ENCODE measurements at regions not wholly inside any gene's neighbourhood (a gene's known extent, or its start where the extent isn't known, plus 50 kb on each side); places are given as distances from the start of the nearest gene placed in this dataset.
"Not testable (repeated sequence)": the region's sequence is repeated elsewhere in the genome, so short reads cannot be mapped to it uniquely, and the experiment has no call there.

DNA sequence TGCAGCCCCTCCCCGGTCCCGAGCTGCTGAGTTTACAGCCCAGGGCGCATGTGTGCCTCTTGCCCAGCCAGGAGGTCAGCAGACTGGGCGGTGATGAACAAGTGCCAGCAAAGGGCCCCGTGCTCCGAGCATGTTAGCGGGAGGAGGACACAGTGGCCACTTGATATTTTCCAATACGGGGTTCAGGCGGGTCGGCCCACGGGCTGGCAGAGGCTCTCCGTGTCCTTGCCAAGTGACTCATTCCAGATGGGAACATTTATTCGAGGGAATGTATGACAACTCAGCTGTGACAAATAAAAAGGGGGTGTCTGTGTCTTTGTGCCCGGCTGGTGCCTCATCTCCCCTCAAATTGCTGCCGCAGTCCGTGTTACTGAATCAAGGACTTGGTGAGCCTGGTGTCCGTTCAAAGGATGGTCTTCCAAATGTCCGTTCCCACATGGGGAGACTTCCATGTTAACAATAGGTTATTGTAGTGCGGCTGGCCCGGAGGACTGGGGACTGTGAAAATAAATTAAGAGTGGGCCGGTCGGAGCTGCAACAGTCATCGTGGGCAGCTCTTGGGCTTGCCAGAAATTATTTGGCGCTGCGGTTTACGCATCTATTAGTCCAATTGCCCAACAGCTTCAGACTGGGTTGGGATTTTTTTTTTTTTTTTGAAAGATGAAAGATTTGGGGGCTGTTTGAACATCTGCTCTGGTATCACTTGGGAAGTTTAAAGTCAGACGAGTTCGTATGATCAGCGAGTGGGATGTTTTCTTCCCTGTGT is 174.0 kb upstream of the CIBAR2 start:
- ATAC-seq (peak; percentile 24 to 63 (median 40)), DNase-seq (peak in 1 of 6 donors; percentile 53), FAIRE-seq (no peak)
- Histone ChIP-seq H3K27ac (no peak overlapping the region), H3K4me3 (no peak overlapping the region), H3K36me3 (no peaks in the 10 kb centered on the region), H3K9me3 (no peaks in the 10 kb centered on the region), H3K27me3 (no peaks in the 10 kb centered on the region), H3K4me1 (peaks cover 0 to 5% (median 4%) of the 10 kb centered on the region in 3 donors)
- whole genome bisulfite sequencing, 2 donors: 64 to 65% methylated on average over 29 of the region's 29 CpGs
- intact Hi-C loops (cut with DNase I): no loop called here
- TF ChIP-seq, protein P1, sequence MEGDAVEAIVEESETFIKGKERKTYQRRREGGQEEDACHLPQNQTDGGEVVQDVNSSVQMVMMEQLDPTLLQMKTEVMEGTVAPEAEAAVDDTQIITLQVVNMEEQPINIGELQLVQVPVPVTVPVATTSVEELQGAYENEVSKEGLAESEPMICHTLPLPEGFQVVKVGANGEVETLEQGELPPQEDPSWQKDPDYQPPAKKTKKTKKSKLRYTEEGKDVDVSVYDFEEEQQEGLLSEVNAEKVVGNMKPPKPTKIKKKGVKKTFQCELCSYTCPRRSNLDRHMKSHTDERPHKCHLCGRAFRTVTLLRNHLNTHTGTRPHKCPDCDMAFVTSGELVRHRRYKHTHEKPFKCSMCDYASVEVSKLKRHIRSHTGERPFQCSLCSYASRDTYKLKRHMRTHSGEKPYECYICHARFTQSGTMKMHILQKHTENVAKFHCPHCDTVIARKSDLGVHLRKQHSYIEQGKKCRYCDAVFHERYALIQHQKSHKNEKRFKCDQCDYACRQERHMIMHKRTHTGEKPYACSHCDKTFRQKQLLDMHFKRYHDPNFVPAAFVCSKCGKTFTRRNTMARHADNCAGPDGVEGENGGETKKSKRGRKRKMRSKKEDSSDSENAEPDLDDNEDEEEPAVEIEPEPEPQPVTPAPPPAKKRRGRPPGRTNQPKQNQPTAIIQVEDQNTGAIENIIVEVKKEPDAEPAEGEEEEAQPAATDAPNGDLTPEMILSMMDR (IDR thresholded peaks at IDR 0.05): no peak

DNA sequence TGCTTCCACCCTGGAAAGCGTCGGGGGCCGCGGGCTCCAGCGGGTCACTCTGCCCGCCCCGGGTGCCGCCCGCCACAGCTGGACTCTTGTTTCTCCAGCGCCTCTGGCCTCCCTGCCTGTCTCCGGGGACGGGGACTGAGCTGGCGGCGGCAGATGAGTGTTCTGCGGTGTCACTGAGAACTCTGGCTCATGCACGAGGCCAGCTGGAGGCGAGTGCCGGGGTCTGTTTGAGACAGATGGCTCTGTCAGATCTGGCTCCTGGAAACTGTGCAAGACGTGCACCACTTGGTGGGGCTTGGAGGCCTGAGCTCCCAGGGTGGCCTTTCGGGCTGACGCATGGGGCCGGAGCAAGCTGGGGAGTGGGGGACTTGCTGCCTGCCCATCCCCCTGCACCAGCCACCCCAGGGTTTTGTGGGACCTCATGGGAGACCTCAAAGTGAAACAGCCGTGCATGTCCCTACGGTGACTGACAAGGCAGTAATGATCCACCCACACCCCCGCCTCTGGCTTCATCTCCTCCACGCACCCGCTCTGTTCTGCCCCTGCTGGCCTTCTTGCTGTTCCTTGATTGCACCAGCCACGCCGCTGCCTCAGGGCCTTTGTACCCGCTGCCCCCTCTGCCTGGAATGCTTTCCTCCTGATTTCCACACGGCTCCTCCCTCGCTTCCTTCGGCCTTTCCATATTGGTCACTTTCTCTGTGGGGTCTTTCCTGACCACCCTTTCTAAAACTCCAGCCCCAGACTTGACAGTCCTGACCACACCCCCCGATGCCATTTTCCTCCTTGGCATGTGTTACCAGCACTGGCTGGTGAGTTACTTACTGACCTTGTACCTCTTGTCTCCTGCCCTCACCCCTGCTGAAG is 174.9 kb upstream of the CIBAR2 start:
- H3K27me3 ChIP-seq: no peaks in the 10 kb centered on the region
- H3K4me1 ChIP-seq: peaks cover 0 to 5% (median 4%) of the 10 kb centered on the region in 3 donors
- FAIRE-seq: no peak
- no peaks in the 10 kb centered on the region for H3K9me3 ChIP-seq
- peak in 2 of 4 donors; percentile 4 to 5 for ATAC-seq
- no peak overlapping the region for H3K27ac ChIP-seq
- H3K4me3 ChIP-seq: no peak overlapping the region
- intact Hi-C loops (cut with DNase I): no loop called here
- TF ChIP-seq, protein P1 (IDR thresholded peaks at IDR 0.05): no peak
- DNase-seq: no peak
- WGBS, 2 donors: 87% methylated on average over 33 to 34 of the region's 34 CpGs
- no peaks in the 10 kb centered on the region for H3K36me3 ChIP-seq

DNA sequence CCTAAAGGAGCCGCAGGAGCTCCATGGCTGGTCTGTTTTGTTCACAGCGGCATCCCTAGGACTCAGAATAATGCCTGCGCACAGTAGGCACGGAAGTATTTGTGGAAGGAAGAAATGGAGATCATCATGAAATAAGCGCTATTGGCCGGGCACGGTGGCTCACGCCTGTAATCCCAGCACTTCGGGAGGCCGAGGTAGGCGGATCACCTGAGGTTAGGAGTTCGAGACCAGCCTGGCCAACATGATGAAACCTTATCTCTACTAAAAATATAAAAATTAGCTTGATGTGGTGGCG is 175.5 kb upstream of the CIBAR2 start:
- FAIRE-seq; H3K9me3 ChIP-seq; H3K27ac ChIP-seq; H3K27me3 ChIP-seq; intact Hi-C loops (cut with DNase I); H3K4me1 ChIP-seq; DNase-seq; H3K4me3 ChIP-seq; ATAC-seq; H3K36me3 ChIP-seq: not testable (repeated sequence)
- 86 to 92% methylated on average over 13 of the region's 13 CpGs for WGBS, 2 donors

DNA sequence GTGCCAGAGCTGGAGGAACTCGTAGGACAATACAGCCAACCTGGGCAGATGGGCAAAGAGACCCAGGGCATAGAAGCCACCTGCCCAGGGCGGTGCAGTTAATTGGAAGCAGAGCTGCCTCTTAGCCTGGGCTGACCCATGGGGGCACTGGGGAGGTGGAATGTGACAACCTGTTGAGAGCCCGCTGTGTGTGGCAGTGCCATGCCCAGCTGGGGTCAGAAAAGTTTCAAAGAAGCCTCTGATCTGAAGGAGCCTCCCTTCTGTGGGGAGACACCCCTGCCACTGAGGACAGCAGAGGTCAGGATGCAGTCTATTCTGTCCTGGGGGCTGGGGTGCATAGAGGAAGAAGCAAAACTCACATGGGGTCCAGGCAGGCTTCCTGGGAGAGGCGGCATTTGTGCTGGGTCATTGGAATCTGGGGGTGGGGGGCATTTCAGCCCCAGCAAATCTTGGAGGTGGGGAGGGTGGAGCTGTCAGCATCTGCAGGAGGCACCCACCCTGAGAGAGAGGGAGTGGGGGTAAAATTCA is 176.1 kb upstream of the CIBAR2 start:
- H3K4me3 ChIP-seq: no peak overlapping the region
- DNase-seq (no peak), FAIRE-seq (no peak), ATAC-seq (no peak)
- WGBS, 2 donors: 97 to 98% methylated on average over 4 of the region's 4 CpGs
- no peaks in the 10 kb centered on the region for H3K36me3 ChIP-seq
- H3K9me3 ChIP-seq: no peaks in the 10 kb centered on the region
- H3K4me1 ChIP-seq: peaks cover 0 to 5% (median 4%) of the 10 kb centered on the region in 3 donors
- no peak overlapping the region for H3K27ac ChIP-seq
- TF ChIP-seq, protein P1 (IDR thresholded peaks at IDR 0.05): no peak
- H3K27me3 ChIP-seq: no peaks in the 10 kb centered on the region
- intact Hi-C loops (cut with DNase I): no loop called here

DNA sequence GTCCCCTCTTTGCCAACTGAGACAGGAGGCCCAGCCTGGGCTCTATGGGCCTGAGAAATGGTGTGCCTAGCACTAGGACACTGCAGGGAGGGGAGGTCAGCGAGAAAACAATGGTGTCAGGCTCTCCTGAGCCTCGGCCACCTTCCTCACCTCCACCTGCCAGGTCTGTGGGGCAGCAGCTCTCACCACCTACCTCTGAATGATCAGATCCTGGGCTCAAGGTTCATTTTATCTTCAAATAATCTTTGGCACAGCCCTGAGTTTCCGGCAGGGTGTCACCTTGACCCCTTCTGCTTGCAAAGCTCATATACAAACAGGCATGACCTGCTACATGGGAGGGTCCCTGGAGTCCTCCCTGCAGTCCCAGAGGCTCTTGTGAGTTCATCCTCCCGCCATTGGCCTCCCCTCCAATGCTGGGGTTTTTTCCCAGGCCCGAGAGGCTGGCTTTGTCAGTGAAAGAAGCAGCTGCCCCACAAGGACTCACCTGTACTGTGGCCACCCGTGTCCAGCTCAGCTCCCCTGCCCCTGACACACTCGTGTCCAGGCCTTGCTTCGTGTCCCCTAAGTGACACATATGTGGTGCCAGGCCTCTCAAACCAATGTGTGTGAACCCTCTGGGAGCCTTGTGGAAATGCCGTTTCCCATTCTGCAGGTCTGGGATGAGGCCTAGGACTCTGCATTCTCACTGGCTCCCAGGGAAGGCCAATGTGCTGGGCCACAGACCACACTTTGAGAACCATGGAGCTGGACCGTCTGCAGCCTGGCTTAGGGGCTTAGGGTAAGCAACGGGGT is 176.8 kb upstream of the CIBAR2 start:
- intact Hi-C loops (cut with DNase I): no loop called here
- DNase-seq (no peak), ATAC-seq (peak in 1 of 4 donors; percentile 12), FAIRE-seq (no peak)
- Histone ChIP-seq H3K27ac (no peak overlapping the region), H3K4me1 (peaks cover 0 to 5% (median 4%) of the 10 kb centered on the region in 3 donors), H3K36me3 (no peaks in the 10 kb centered on the region), H3K4me3 (no peak overlapping the region), H3K9me3 (no peaks in the 10 kb centered on the region), H3K27me3 (no peaks in the 10 kb centered on the region)
- 77 to 80% methylated on average over 11 of the region's 11 CpGs for WGBS, 2 donors
- TF ChIP-seq, protein P1 (IDR thresholded peaks at IDR 0.05): no peak

All from pancreas (tissue), 10 donors.